ENCODE measurements at regions not wholly inside any gene's neighbourhood (a gene's known extent, or its start where the extent isn't known, plus 50 kb on each side); places are given as distances from the start of the nearest gene placed in this dataset.

DNA sequence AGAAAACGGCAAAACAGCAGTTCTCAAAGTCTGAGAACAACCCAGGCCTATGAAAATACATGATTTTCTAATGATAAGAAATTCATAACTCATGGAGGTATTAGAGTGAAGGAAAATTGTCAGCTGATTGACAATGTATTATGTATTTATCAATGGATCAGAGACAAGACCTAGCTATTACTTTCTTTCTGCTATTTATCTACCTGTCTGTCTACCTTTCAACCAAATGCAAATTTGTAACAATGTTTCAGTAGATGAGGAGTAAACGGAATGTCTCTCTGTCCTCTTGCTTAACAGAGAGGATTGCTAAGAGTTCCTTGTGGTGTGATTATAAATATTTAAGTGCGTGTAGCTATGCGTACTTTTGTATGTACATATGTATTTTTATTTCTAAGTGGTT lies 568.7 kb upstream of the RGS18 start:
- no peak for DNase-seq (ENCODE audit: extremely low spot score)
- POLR2A ChIA-PET, result no interaction called here
- CTCF ChIA-PET, result no interaction called here
- TF ChIP-seq FOXK2 (IDR thresholded peaks at IDR 0.05) (no peak), ARNT (IDR thresholded peaks at IDR 0.05) (no peak), L3MBTL2 (conservative IDR thresholded peaks at IDR 0.05) (no peak), SUZ12 (IDR thresholded peaks at IDR 0.05) (no peak), NFRKB (IDR thresholded peaks at IDR 0.05) (no peak), HDGF (IDR thresholded peaks at IDR 0.05; ENCODE audit: borderline replicate concordance) (no peak), FOXA1 (IDR thresholded peaks at IDR 0.05) (no peak), ELF4 (IDR thresholded peaks at IDR 0.05) (no peak), BHLHE40 (IDR thresholded peaks at IDR 0.05; ENCODE audit: borderline replicate concordance) (no peak), LEF1 (IDR thresholded peaks at IDR 0.05; ENCODE audit: borderline replicate concordance) (no peak), TARDBP (IDR thresholded peaks at IDR 0.05) (no peak), ZNF384 (IDR thresholded peaks at IDR 0.05) (no peak), SP1 (IDR thresholded peaks at IDR 0.05) (no peak), FOXM1 (IDR thresholded peaks at IDR 0.05; ENCODE audit: borderline replicate concordance) (no peak), CTBP1 (IDR thresholded peaks at IDR 0.05; ENCODE audit: borderline replicate concordance) (no peak)
- TF ChIP-seq, protein P1, sequence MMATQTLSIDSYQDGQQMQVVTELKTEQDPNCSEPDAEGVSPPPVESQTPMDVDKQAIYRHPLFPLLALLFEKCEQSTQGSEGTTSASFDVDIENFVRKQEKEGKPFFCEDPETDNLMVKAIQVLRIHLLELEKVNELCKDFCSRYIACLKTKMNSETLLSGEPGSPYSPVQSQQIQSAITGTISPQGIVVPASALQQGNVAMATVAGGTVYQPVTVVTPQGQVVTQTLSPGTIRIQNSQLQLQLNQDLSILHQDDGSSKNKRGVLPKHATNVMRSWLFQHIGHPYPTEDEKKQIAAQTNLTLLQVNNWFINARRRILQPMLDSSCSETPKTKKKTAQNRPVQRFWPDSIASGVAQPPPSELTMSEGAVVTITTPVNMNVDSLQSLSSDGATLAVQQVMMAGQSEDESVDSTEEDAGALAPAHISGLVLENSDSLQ (IDR thresholded peaks at IDR 0.05), result no peak

DNA sequence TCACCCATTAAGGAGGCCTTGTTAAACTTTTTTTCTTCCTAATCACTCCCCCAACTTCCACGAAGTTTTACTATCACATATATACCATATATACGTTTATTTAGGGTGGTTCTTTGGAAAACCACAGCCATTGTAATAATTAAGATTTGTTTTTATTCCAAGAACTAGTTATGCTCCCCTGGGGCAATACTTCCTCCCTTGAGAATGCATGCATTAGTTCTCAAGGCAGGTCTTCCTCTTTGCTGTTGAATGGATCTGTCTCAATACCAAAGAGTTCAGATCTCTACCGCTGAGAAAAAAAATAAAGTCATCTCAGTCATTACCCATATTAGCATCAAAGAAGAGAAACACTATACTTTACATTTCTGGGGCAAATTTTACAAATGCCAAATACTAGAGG lies 567.7 kb upstream of the RGS18 start:
- no peak for TF ChIP-seq L3MBTL2 (conservative IDR thresholded peaks at IDR 0.05)
- no peak for TF ChIP-seq ARNT (IDR thresholded peaks at IDR 0.05)
- no peak for TF ChIP-seq CTBP1 (IDR thresholded peaks at IDR 0.05; ENCODE audit: borderline replicate concordance)
- TF ChIP-seq FOXM1 (IDR thresholded peaks at IDR 0.05; ENCODE audit: borderline replicate concordance), result no peak
- TF ChIP-seq HDGF (IDR thresholded peaks at IDR 0.05; ENCODE audit: borderline replicate concordance), result no peak
- TF ChIP-seq ZNF384 (IDR thresholded peaks at IDR 0.05), result no peak
- TF ChIP-seq FOXK2 (IDR thresholded peaks at IDR 0.05), result no peak
- no peak for TF ChIP-seq LEF1 (IDR thresholded peaks at IDR 0.05; ENCODE audit: borderline replicate concordance)
- no peak for TF ChIP-seq ELF4 (IDR thresholded peaks at IDR 0.05)
- no peak for TF ChIP-seq NFRKB (IDR thresholded peaks at IDR 0.05)
- no peak for TF ChIP-seq FOXA1 (IDR thresholded peaks at IDR 0.05)
- no peak for TF ChIP-seq BHLHE40 (IDR thresholded peaks at IDR 0.05; ENCODE audit: borderline replicate concordance)
- TF ChIP-seq TARDBP (IDR thresholded peaks at IDR 0.05), result no peak
- no peak for TF ChIP-seq SUZ12 (IDR thresholded peaks at IDR 0.05)
- TF ChIP-seq, protein P1 (IDR thresholded peaks at IDR 0.05), result no peak
- TF ChIP-seq SP1 (IDR thresholded peaks at IDR 0.05), result no peak
- ChIA-PET POLR2A (no interaction called here), CTCF (no interaction called here)
- DNase-seq (ENCODE audit: extremely low spot score), result no peak

DNA sequence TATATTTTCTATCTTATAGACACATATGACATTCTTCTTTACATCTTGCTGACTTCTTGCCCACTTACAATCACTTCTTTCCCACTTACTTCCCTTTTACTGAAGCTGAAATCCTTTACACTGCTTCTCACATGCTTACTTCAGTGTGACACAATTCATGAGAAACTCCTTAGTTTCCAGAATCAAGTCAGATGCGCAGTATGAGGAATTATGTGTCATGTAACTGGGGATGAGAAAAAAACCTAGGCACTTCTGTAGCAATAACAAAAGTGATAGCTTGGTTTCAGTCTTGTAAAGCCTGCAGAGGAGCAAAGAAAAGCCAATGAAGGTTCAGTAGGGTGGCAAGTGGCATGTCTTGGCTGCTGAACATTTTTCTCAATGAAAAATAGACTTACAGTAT lies 566.2 kb upstream of the RGS18 start:
- ChIA-PET CTCF (no interaction called here), POLR2A (no interaction called here)
- DNase-seq (ENCODE audit: extremely low spot score), result no peak
- TF ChIP-seq FOXK2 (IDR thresholded peaks at IDR 0.05) (no peak), ZNF384 (IDR thresholded peaks at IDR 0.05) (no peak), FOXM1 (IDR thresholded peaks at IDR 0.05; ENCODE audit: borderline replicate concordance) (no peak), SUZ12 (IDR thresholded peaks at IDR 0.05) (no peak), NFRKB (IDR thresholded peaks at IDR 0.05) (no peak), CTBP1 (IDR thresholded peaks at IDR 0.05; ENCODE audit: borderline replicate concordance) (no peak), SP1 (IDR thresholded peaks at IDR 0.05) (no peak), L3MBTL2 (conservative IDR thresholded peaks at IDR 0.05) (no peak), FOXA1 (IDR thresholded peaks at IDR 0.05) (no peak), BHLHE40 (IDR thresholded peaks at IDR 0.05; ENCODE audit: borderline replicate concordance) (no peak), ARNT (IDR thresholded peaks at IDR 0.05) (no peak), ELF4 (IDR thresholded peaks at IDR 0.05) (no peak), HDGF (IDR thresholded peaks at IDR 0.05; ENCODE audit: borderline replicate concordance) (no peak), LEF1 (IDR thresholded peaks at IDR 0.05; ENCODE audit: borderline replicate concordance) (no peak), TARDBP (IDR thresholded peaks at IDR 0.05) (no peak)
- TF ChIP-seq, protein P1 (IDR thresholded peaks at IDR 0.05), result no peak

DNA sequence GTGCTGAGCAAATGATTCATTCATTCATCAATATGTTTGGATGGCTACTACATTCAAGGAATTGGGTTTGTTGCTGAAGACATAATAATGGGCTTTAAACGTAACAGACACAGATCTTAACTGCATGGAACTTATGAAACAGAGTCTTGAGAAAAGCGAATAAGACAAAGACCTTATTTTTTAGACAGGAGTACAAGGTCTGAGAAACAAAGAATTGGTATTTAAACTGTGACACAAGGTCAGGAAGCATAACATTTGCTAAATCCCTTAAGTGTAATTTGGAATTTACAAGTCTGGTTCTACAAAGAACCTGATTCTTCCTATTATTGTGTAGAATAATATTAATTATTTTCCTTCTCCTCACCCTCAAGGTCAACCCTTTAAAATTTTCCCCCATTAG lies 565.4 kb upstream of the RGS18 start:
- ChIA-PET POLR2A (no interaction called here), CTCF (no interaction called here)
- no peak for TF ChIP-seq ELF4 (IDR thresholded peaks at IDR 0.05)
- TF ChIP-seq NFRKB (IDR thresholded peaks at IDR 0.05), result no peak
- TF ChIP-seq FOXA1 (IDR thresholded peaks at IDR 0.05), result no peak
- TF ChIP-seq ZNF384 (IDR thresholded peaks at IDR 0.05), result no peak
- no peak for TF ChIP-seq FOXM1 (IDR thresholded peaks at IDR 0.05; ENCODE audit: borderline replicate concordance)
- no peak for TF ChIP-seq CTBP1 (IDR thresholded peaks at IDR 0.05; ENCODE audit: borderline replicate concordance)
- no peak for TF ChIP-seq HDGF (IDR thresholded peaks at IDR 0.05; ENCODE audit: borderline replicate concordance)
- TF ChIP-seq ARNT (IDR thresholded peaks at IDR 0.05), result no peak
- no peak for TF ChIP-seq FOXK2 (IDR thresholded peaks at IDR 0.05)
- TF ChIP-seq SP1 (IDR thresholded peaks at IDR 0.05), result no peak
- DNase-seq (ENCODE audit: extremely low spot score), result no peak

- no peak for TF ChIP-seq L3MBTL2 (conservative IDR thresholded peaks at IDR 0.05)
- TF ChIP-seq ARNT (IDR thresholded peaks at IDR 0.05), result no peak
- TF ChIP-seq SP1 (IDR thresholded peaks at IDR 0.05), result no peak
- TF ChIP-seq TARDBP (IDR thresholded peaks at IDR 0.05), result no peak
- no peak for TF ChIP-seq CTBP1 (IDR thresholded peaks at IDR 0.05; ENCODE audit: borderline replicate concordance)
- TF ChIP-seq FOXA1 (IDR thresholded peaks at IDR 0.05), result no peak
- no peak for TF ChIP-seq ZNF384 (IDR thresholded peaks at IDR 0.05)
- TF ChIP-seq ELF4 (IDR thresholded peaks at IDR 0.05), result no peak
- TF ChIP-seq FOXK2 (IDR thresholded peaks at IDR 0.05), result no peak
- no peak for TF ChIP-seq HDGF (IDR thresholded peaks at IDR 0.05; ENCODE audit: borderline replicate concordance)
- TF ChIP-seq FOXM1 (IDR thresholded peaks at IDR 0.05; ENCODE audit: borderline replicate concordance), result no peak
- TF ChIP-seq NFRKB (IDR thresholded peaks at IDR 0.05), result no peak
- no peak for DNase-seq (ENCODE audit: extremely low spot score)
- CTCF ChIA-PET, result no interaction called here
- POLR2A ChIA-PET, result no interaction called here
These were observed 563.1 kb upstream of the RGS18 start for GRCh38 chr1:191595170-191595569.

GRCh38 chr1:191608367-191608766 lies 549.9 kb upstream of the RGS18 start:
- no peak for DNase-seq (ENCODE audit: extremely low spot score)
- ChIA-PET POLR2A (no interaction called here), CTCF (no interaction called here)
- no peak for TF ChIP-seq NFRKB (IDR thresholded peaks at IDR 0.05)
- no peak for TF ChIP-seq SUZ12 (IDR thresholded peaks at IDR 0.05)
- no peak for TF ChIP-seq BHLHE40 (IDR thresholded peaks at IDR 0.05; ENCODE audit: borderline replicate concordance)
- no peak for TF ChIP-seq LEF1 (IDR thresholded peaks at IDR 0.05; ENCODE audit: borderline replicate concordance)
- TF ChIP-seq HDGF (IDR thresholded peaks at IDR 0.05; ENCODE audit: borderline replicate concordance), result no peak
- TF ChIP-seq TARDBP (IDR thresholded peaks at IDR 0.05), result no peak
- TF ChIP-seq SP1 (IDR thresholded peaks at IDR 0.05), result no peak
- no peak for TF ChIP-seq CTBP1 (IDR thresholded peaks at IDR 0.05; ENCODE audit: borderline replicate concordance)
- no peak for TF ChIP-seq FOXA1 (IDR thresholded peaks at IDR 0.05)
- TF ChIP-seq, protein P1 (IDR thresholded peaks at IDR 0.05), result no peak
- no peak for TF ChIP-seq ZNF384 (IDR thresholded peaks at IDR 0.05)
- no peak for TF ChIP-seq FOXK2 (IDR thresholded peaks at IDR 0.05)
- no peak for TF ChIP-seq ARNT (IDR thresholded peaks at IDR 0.05)
- no peak for TF ChIP-seq FOXM1 (IDR thresholded peaks at IDR 0.05; ENCODE audit: borderline replicate concordance)
- TF ChIP-seq L3MBTL2 (conservative IDR thresholded peaks at IDR 0.05), result no peak
- TF ChIP-seq ELF4 (IDR thresholded peaks at IDR 0.05), result no peak
